K562 (cell line): ENCODE measurements at regions not wholly inside any gene's neighbourhood (a gene's known extent, or its start where the extent isn't known, plus 50 kb on each side); places are given as distances from the start of the nearest gene placed in this dataset.

Experiments
- ATF1 ChIP-seq, 2 experiments: fragments of 450-650 bp in 1 of 2; IDR thresholded peaks; 2 replicates each; pipeline ENCODE4 v1.6.1; 2016; ENCODE audit warnings: missing compliant biosample characterization in 1 of 2, missing genetic modification characterization in 1 of 2
- BMI1 ChIP-seq: fragments of 150-350 bp; IDR thresholded peaks from 2 replicates; pipeline ENCODE4 v1.6.1; 2014; ENCODE audit warnings: low read length
- ERF ChIP-seq: fragments of 450-650 bp; formaldehyde crosslinking; IDR thresholded peaks from 2 replicates; pipeline ENCODE4 v1.4.0; 2020; ENCODE audit warnings: mild to moderate bottlenecking, mixed read lengths
- HDGF ChIP-seq: fragments of 450-650 bp; IDR thresholded peaks from 2 replicates; pipeline ENCODE4 v1.6.1; 2016
- PHF20 ChIP-seq: fragments of 450-650 bp; IDR thresholded peaks from 2 replicates; pipeline ENCODE4 v1.6.1; 2018; ENCODE audit not compliant: partially characterized antibody
- POLR2H ChIP-seq: IDR thresholded peaks from 2 replicates; pipeline ENCODE4 v1.6.1; 2016; ENCODE audit warnings: missing genetic modification characterization, low read depth, mild to moderate bottlenecking, control low read depth, missing compliant biosample characterization, moderate library complexity
- PTRF ChIP-seq: fragments of 450-650 bp; IDR thresholded peaks from 2 replicates; pipeline ENCODE4 v1.6.1; 2016; ENCODE audit warnings: mild to moderate bottlenecking, missing genetic modification characterization, missing compliant biosample characterization
- RCOR1 ChIP-seq, 2 experiments: IDR thresholded peaks; 2 replicates each; pipeline ENCODE4 v1.6.1; 2012; ENCODE audit warnings: low read depth in 2 of 2, low read length in 2 of 2, borderline replicate concordance in 1 of 2, improper control_type of control experiment in 1 of 2
- SIX5 ChIP-seq, 2 experiments: IDR thresholded peaks; 2 replicates each; pipeline ENCODE4 v1.6.1; 2011; ENCODE audit warnings: low read length in 2 of 2, borderline replicate concordance in 1 of 2, low read depth in 1 of 2, mild to moderate bottlenecking in 1 of 2, moderate library complexity in 1 of 2; ENCODE audit not compliant: insufficient read depth in 1 of 2
- STAT5A ChIP-seq: IDR thresholded peaks from 2 replicates; pipeline ENCODE4 v1.6.1; 2012; ENCODE audit warnings: low read length, inconsistent platforms, borderline replicate concordance
- TCF3 ChIP-seq: sonication (generic); formaldehyde crosslinking; IDR thresholded peaks from 2 replicates; pipeline ENCODE4 v1.4.0; 2020; ENCODE audit warnings: mild to moderate bottlenecking, missing genetic modification reagents
- TEAD4 ChIP-seq, 2 experiments: sonication (generic) in 1 of 2; formaldehyde crosslinking in 1 of 2; IDR thresholded peaks; 2 replicates each; pipeline versions ENCODE4 v1.6.1 to v1.8.0; 2012 to 2022; ENCODE audit warnings: borderline replicate concordance in 1 of 2, inconsistent platforms in 1 of 2, low read length in 1 of 2, mild to moderate bottlenecking in 1 of 2, missing genetic modification reagents in 1 of 2
- ZKSCAN8 ChIP-seq: fragments of 200-800 bp; sonication (Bioruptor generic); IDR thresholded peaks from 2 replicates; pipeline ENCODE4 v1.6.1; 2016; ENCODE audit warnings: missing genetic modification characterization, missing compliant biosample characterization
- ZNF274 ChIP-seq: IDR thresholded peaks from 2 replicates; pipeline ENCODE4 v1.6.1; 2011; ENCODE audit warnings: low read depth, mild to moderate bottlenecking, low read length, moderate library complexity, borderline replicate concordance
- TF ChIP-seq, protein P1 (sequence below): fragments of 200-800 bp; sonication (Bioruptor generic); IDR thresholded peaks from 2 replicates; pipeline ENCODE4 v1.6.1; 2016; ENCODE audit warnings: missing genetic modification characterization, missing compliant biosample characterization
- TF ChIP-seq, protein P2 (sequence below): fragments of 200-400 bp; formaldehyde crosslinking; IDR thresholded peaks from 2 replicates; pipeline ENCODE4 v1.6.1; 2017; ENCODE audit warnings: mild to moderate bottlenecking, low read depth, low read length, moderate library complexity
- TF ChIP-seq, protein P3 (sequence below): sonication (generic); formaldehyde crosslinking; IDR thresholded peaks from 2 replicates; pipeline ENCODE4 v1.9.0; 2022; ENCODE audit warnings: mild to moderate bottlenecking, missing genetic modification reagents
- TF ChIP-seq, protein P4 (sequence below): fragments of 450-650 bp; formaldehyde crosslinking; IDR thresholded peaks from 2 replicates; pipeline ENCODE4 v1.4.0; 2020; ENCODE audit warnings: mild to moderate bottlenecking, moderate library complexity

DNA sequence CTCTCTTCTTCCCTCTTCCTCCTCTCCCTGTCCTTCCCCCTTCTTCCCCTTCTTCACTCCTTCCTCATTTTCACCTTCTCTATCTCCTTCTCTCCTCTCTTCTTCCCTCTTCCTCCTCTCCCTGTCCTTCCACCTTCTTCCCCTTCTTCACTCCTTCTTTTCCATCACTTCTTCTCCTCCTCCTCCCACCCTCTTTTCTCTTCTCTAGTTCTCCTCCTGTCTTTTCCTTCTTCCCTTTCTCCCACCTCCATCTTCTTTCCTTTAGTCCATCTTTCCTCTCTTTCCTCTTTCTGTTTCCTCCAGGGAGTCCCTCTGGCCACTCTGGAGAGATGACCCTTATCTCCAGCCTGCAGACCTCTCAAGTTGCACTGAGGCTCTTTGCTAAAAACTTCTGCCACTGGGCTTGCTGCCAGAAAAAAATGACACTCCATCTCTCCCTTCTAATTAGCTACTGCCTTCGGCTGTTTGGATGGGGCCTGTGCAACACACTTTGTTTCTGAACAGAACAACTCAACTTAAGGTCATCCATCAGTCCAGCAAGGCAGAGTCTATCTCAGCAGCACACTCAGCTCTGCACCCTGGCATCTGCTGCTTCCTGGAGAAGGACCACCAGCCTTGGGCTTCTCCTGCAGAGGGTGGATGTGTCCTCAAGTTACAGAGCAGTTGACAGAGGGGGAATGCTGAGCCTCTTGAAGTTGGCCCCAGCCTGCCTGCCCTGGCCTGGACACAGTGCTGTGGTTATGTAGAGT lies 538.8 kb downstream of the MATN1 start (continued):
- TF ChIP-seq, protein P1, sequence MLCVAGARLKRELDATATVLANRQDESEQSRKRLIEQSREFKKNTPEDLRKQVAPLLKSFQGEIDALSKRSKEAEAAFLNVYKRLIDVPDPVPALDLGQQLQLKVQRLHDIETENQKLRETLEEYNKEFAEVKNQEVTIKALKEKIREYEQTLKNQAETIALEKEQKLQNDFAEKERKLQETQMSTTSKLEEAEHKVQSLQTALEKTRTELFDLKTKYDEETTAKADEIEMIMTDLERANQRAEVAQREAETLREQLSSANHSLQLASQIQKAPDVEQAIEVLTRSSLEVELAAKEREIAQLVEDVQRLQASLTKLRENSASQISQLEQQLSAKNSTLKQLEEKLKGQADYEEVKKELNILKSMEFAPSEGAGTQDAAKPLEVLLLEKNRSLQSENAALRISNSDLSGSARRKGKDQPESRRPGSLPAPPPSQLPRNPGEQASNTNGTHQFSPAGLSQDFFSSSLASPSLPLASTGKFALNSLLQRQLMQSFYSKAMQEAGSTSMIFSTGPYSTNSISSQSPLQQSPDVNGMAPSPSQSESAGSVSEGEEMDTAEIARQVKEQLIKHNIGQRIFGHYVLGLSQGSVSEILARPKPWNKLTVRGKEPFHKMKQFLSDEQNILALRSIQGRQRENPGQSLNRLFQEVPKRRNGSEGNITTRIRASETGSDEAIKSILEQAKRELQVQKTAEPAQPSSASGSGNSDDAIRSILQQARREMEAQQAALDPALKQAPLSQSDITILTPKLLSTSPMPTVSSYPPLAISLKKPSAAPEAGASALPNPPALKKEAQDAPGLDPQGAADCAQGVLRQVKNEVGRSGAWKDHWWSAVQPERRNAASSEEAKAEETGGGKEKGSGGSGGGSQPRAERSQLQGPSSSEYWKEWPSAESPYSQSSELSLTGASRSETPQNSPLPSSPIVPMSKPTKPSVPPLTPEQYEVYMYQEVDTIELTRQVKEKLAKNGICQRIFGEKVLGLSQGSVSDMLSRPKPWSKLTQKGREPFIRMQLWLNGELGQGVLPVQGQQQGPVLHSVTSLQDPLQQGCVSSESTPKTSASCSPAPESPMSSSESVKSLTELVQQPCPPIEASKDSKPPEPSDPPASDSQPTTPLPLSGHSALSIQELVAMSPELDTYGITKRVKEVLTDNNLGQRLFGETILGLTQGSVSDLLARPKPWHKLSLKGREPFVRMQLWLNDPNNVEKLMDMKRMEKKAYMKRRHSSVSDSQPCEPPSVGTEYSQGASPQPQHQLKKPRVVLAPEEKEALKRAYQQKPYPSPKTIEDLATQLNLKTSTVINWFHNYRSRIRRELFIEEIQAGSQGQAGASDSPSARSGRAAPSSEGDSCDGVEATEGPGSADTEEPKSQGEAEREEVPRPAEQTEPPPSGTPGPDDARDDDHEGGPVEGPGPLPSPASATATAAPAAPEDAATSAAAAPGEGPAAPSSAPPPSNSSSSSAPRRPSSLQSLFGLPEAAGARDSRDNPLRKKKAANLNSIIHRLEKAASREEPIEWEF (CRISPR knock-in tag), result no peak
- TF ChIP-seq POLR2H (tag), result no peak
- TF ChIP-seq, protein P2, sequence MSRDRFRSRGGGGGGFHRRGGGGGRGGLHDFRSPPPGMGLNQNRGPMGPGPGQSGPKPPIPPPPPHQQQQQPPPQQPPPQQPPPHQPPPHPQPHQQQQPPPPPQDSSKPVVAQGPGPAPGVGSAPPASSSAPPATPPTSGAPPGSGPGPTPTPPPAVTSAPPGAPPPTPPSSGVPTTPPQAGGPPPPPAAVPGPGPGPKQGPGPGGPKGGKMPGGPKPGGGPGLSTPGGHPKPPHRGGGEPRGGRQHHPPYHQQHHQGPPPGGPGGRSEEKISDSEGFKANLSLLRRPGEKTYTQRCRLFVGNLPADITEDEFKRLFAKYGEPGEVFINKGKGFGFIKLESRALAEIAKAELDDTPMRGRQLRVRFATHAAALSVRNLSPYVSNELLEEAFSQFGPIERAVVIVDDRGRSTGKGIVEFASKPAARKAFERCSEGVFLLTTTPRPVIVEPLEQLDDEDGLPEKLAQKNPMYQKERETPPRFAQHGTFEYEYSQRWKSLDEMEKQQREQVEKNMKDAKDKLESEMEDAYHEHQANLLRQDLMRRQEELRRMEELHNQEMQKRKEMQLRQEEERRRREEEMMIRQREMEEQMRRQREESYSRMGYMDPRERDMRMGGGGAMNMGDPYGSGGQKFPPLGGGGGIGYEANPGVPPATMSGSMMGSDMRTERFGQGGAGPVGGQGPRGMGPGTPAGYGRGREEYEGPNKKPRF, result no peak
- TF ChIP-seq, protein P3, sequence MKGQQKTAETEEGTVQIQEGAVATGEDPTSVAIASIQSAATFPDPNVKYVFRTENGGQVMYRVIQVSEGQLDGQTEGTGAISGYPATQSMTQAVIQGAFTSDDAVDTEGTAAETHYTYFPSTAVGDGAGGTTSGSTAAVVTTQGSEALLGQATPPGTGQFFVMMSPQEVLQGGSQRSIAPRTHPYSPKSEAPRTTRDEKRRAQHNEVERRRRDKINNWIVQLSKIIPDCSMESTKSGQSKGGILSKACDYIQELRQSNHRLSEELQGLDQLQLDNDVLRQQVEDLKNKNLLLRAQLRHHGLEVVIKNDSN (CRISPR knock-in tag), result no peak
- TF ChIP-seq, protein P4, sequence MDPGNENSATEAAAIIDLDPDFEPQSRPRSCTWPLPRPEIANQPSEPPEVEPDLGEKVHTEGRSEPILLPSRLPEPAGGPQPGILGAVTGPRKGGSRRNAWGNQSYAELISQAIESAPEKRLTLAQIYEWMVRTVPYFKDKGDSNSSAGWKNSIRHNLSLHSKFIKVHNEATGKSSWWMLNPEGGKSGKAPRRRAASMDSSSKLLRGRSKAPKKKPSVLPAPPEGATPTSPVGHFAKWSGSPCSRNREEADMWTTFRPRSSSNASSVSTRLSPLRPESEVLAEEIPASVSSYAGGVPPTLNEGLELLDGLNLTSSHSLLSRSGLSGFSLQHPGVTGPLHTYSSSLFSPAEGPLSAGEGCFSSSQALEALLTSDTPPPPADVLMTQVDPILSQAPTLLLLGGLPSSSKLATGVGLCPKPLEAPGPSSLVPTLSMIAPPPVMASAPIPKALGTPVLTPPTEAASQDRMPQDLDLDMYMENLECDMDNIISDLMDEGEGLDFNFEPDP (CRISPR knock-in tag), result no peak
- peak in 1 of 2 experiments; percentile 91; a peak in 3 of 4 replicates for TF ChIP-seq RCOR1 (IDR thresholded peaks at IDR 0.05; ENCODE audit: borderline replicate concordance in 1 of 2, low read depth in 2 of 2, low read length in 2 of 2)
- no peak for TF ChIP-seq ZNF274
- TF ChIP-seq HDGF, result peak; percentile 87; the same call in 1 of the 2 replicates
- TF ChIP-seq ZKSCAN8, result no peak
- TF ChIP-seq BMI1, result no peak
- peak; percentile 64 for TF ChIP-seq STAT5A
- TF ChIP-seq TEAD4 (IDR thresholded peaks at IDR 0.05; ENCODE audit: low read length), result peak; percentile 89
- no peak for TF ChIP-seq TEAD4 (CRISPR knock-in tag; IDR thresholded peaks at IDR 0.05; ENCODE audit: borderline replicate concordance)
- TF ChIP-seq SIX5 (IDR thresholded peaks at IDR 0.05; ENCODE audit: borderline replicate concordance in 1 of 2, insufficient read depth in 1 of 2, low read depth in 1 of 2, low read length in 2 of 2), result no peak
- peak; percentile 96 for TF ChIP-seq TCF3 (CRISPR knock-in tag)
- TF ChIP-seq PTRF (tag), result peak; percentile 57; the same call in 1 of the 2 replicates
- no peak for TF ChIP-seq ATF1 (CRISPR knock-in tag; IDR thresholded peaks at IDR 0.05)
- 0 out of 2 replicates have a peak, but pooled peaks have one; percentile 11 for TF ChIP-seq ATF1 (tag; IDR thresholded peaks at IDR 0.05)
- TF ChIP-seq ERF (CRISPR knock-in tag), result no peak
- TF ChIP-seq PHF20, result peak; percentile 75
